Memory B cell (primary cell): ENCODE measurements at regions not wholly inside any gene's neighbourhood (a gene's known extent, or its start where the extent isn't known, plus 50 kb on each side); places are given as distances from the start of the nearest gene placed in this dataset.
"Not testable (repeated sequence)": the region's sequence is repeated elsewhere in the genome, so short reads cannot be mapped to it uniquely, and the experiment has no call there.

Experiments used
- ATAC-seq: fragments of 150-1000 bp; cut with Tn5 transposase; 2 replicates; pipeline ENCODE4 v1.10.0; 2021; ENCODE audit warnings: low read depth, mild to moderate bottlenecking, moderate library complexity
- DNase-seq, 2 donors: peaks; one replicate each; pipeline ENCODE4 v3.0.0; 2022; ENCODE audit warnings: low spot score in 2 of 2
- H3K27ac Mint-ChIP-seq: one replicate; pipeline ENCODE4 v1.8.0; 2022; ENCODE audit warnings: mild to moderate bottlenecking, moderate library complexity, mixed read lengths
- H3K27me3 Mint-ChIP-seq: one replicate; pipeline ENCODE4 v1.8.0; 2022; ENCODE audit warnings: mixed read lengths
- H3K36me3 Mint-ChIP-seq: one replicate; pipeline ENCODE4 v1.8.0; 2022; ENCODE audit warnings: mild to moderate bottlenecking, mixed read lengths
- H3K4me1 Mint-ChIP-seq: one replicate; pipeline ENCODE4 v1.8.0; 2022; ENCODE audit warnings: mixed read lengths
- H3K4me3 Mint-ChIP-seq: one replicate; pipeline ENCODE4 v1.8.0; 2022; ENCODE audit warnings: mild to moderate bottlenecking, moderate library complexity, mixed read lengths
- H3K9me3 Mint-ChIP-seq: one replicate; pipeline ENCODE4 v1.8.0; 2022; ENCODE audit warnings: mixed read lengths

- not testable (repeated sequence) for H3K4me1 Mint-ChIP-seq, H3K4me3 Mint-ChIP-seq, H3K36me3 Mint-ChIP-seq, H3K27me3 Mint-ChIP-seq, DNase-seq, ATAC-seq, H3K9me3 Mint-ChIP-seq, H3K27ac Mint-ChIP-seq
Measured at GRCh38 chr10:129066529-129066928, 400.5 kb upstream of the MGMT start.

GRCh38 chr10:129071411-129071810 lies 395.6 kb upstream of the MGMT start:
- H3K9me3 Mint-ChIP-seq, H3K4me1 Mint-ChIP-seq, H3K27ac Mint-ChIP-seq, H3K27me3 Mint-ChIP-seq, DNase-seq, H3K36me3 Mint-ChIP-seq, H3K4me3 Mint-ChIP-seq, ATAC-seq: not testable (repeated sequence)

DNA sequence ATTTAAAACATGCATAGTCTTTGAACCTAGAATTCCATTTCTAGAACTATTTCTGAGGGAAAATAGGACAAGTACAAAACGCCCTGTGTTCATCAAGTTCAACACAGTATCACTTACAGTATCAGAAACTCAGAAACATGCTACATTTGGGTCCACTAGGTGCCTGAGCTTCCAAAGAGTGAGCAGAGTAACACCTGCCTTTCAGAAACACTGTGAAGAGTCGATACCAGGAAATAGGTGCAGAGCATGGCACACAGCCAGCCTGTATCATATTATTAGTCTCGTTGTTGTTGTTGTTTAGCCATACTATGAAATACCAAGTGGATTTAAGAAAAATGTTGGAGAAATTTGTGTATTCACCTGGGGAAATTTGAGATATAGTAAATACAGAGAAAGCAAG lies 392.1 kb upstream of the MGMT start:
- no peaks in the 10 kb centered on the region for H3K27me3 Mint-ChIP-seq
- ATAC-seq, result no peak
- H3K4me3 Mint-ChIP-seq, result no peak overlapping the region

DNA sequence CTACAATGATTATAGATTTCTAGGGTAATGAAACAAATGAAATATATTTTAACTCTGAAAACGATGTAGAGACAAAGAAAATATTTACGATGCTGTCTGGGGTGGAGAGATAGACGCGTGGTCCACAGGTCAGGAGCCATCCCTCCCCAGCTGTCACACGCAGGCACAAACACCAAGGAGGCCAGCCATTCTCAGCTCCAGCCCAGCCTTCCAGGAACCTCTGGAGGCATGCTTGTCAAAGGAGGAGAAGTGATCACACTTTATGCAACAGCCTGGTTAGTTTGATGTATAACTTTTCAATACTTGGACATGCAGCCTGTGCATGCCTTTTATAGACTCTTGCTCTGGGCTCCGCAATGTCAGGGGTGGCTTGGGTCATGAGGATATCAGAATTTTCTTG lies 391.5 kb upstream of the MGMT start:
- no peaks in the 10 kb centered on the region for H3K4me1 Mint-ChIP-seq
- H3K27ac Mint-ChIP-seq, result no peak overlapping the region
- H3K9me3 Mint-ChIP-seq, result peaks cover 5% of the 10 kb centered on the region
- H3K27me3 Mint-ChIP-seq, result peaks cover 1% of the 10 kb centered on the region
- H3K36me3 Mint-ChIP-seq, result no peaks in the 10 kb centered on the region
- ATAC-seq (no peak), DNase-seq (no peak)
- H3K4me3 Mint-ChIP-seq, result no peak overlapping the region

More for the DNA sequence above, 392.1 kb upstream of the MGMT start:
- DNase-seq, result no peak
- no peak overlapping the region for H3K27ac Mint-ChIP-seq
- H3K36me3 Mint-ChIP-seq, result no peaks in the 10 kb centered on the region
- H3K4me1 Mint-ChIP-seq, result no peaks in the 10 kb centered on the region
- H3K9me3 Mint-ChIP-seq, result no peaks in the 10 kb centered on the region

- H3K9me3 Mint-ChIP-seq, result peaks cover 8% of the 10 kb centered on the region
- H3K27ac Mint-ChIP-seq, result no peak overlapping the region
- DNase-seq, result no peak
- no peak overlapping the region for H3K4me3 Mint-ChIP-seq
- ATAC-seq, result no peak
- H3K4me1 Mint-ChIP-seq, result no peaks in the 10 kb centered on the region
- peaks cover 1% of the 10 kb centered on the region for H3K27me3 Mint-ChIP-seq
- H3K36me3 Mint-ChIP-seq, result no peaks in the 10 kb centered on the region
Measured at GRCh38 chr10:129075927-129076326, 391.1 kb upstream of the MGMT start.

DNA sequence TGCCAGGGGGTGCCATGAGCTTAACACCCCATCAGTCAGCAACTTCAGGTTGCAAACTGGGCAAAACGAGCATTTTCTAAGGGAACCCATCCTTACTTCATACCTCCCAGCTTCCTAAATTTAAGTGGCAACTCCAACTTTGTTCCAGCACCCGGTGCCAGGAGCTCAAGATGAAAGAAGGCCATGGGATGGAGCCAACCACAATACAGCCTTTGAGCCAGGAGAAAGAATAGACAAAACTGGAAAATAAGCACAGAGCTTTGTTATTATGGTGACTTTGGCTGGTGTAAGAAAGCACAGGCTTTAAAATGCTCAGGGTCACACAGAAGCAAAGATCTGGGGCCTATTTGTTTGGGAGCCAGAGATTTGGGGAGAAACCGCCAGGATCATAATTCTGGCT lies 388.7 kb upstream of the MGMT start:
- no peak overlapping the region for H3K27ac Mint-ChIP-seq
- ATAC-seq, result no peak
- peaks cover 1% of the 10 kb centered on the region for H3K27me3 Mint-ChIP-seq
- no peak overlapping the region for H3K4me3 Mint-ChIP-seq
- DNase-seq, result no peak
- H3K9me3 Mint-ChIP-seq, result peaks cover 10% of the 10 kb centered on the region
- no peaks in the 10 kb centered on the region for H3K4me1 Mint-ChIP-seq
- no peaks in the 10 kb centered on the region for H3K36me3 Mint-ChIP-seq

- H3K4me3 Mint-ChIP-seq, result no peak overlapping the region
- no peak overlapping the region for H3K27ac Mint-ChIP-seq
- ATAC-seq (no peak), DNase-seq (no peak)
- peaks cover 1% of the 10 kb centered on the region for H3K27me3 Mint-ChIP-seq
- peaks cover 10% of the 10 kb centered on the region for H3K9me3 Mint-ChIP-seq
- no peaks in the 10 kb centered on the region for H3K4me1 Mint-ChIP-seq
- no peaks in the 10 kb centered on the region for H3K36me3 Mint-ChIP-seq
Measured at GRCh38 chr10:129078746-129079145, 388.3 kb upstream of the MGMT start.

DNA sequence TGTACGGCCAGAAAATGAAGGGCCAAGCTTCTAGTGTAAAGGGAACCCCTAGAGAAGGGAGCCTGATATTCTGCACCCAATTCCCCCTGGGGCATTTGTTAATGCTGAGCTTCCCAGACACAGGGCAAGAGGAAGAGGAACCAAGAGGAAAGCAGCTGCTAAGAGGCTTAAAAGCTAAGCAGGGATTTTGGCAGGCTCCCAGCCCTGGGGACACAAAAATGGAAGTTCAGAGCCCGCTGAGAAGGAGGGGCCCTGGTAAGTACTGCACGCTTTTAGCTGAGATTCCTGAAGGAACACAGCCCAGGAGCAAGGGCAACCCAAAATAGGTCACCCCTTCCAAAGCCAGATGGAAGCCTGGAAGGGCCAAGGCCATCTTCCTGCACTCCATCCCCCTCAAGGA lies 387.3 kb upstream of the MGMT start:
- no peaks in the 10 kb centered on the region for H3K4me1 Mint-ChIP-seq
- no peaks in the 10 kb centered on the region for H3K36me3 Mint-ChIP-seq
- no peak for DNase-seq
- peaks cover 1% of the 10 kb centered on the region for H3K27me3 Mint-ChIP-seq
- no peak overlapping the region for H3K4me3 Mint-ChIP-seq
- no peak overlapping the region for H3K27ac Mint-ChIP-seq
- H3K9me3 Mint-ChIP-seq, result peaks cover 10% of the 10 kb centered on the region
- no peak for ATAC-seq

GRCh38 chr10:129085811-129086210 lies 381.2 kb upstream of the MGMT start:
- no peak overlapping the region for H3K27ac Mint-ChIP-seq
- no peak overlapping the region for H3K4me3 Mint-ChIP-seq
- ATAC-seq (no peak), DNase-seq (no peak)
- H3K4me1 Mint-ChIP-seq, result no peaks in the 10 kb centered on the region
- H3K36me3 Mint-ChIP-seq, result no peaks in the 10 kb centered on the region
- H3K9me3 Mint-ChIP-seq, result peaks cover 4% of the 10 kb centered on the region
- no peaks in the 10 kb centered on the region for H3K27me3 Mint-ChIP-seq

- peaks cover 1% of the 10 kb centered on the region for H3K9me3 Mint-ChIP-seq
- DNase-seq, result no peak
- H3K4me3 Mint-ChIP-seq, result no peak overlapping the region
- no peak overlapping the region for H3K27ac Mint-ChIP-seq
- ATAC-seq, result no peak
- no peaks in the 10 kb centered on the region for H3K27me3 Mint-ChIP-seq
- no peaks in the 10 kb centered on the region for H3K4me1 Mint-ChIP-seq
- H3K36me3 Mint-ChIP-seq, result no peaks in the 10 kb centered on the region
Measured at GRCh38 chr10:129089341-129089740, 377.7 kb upstream of the MGMT start.

DNA sequence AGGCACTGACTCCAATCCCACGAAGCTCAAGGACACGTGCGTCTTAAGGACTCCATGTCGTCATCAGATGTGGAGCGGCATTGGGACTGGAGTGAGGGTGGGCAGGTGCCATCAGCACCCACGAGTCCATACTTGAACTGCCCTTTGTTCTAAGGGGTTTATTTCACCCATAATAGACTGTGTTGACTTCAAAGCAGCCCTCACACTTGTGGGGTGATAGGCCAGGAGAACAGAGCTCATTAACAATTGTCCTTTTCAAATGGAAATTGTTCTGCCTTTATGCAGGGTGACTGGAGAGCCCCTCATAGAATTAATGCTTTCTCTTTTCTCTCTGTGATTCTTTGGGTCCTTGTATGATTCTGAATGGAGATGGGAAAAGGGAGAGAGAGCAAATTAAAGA lies 376.9 kb upstream of the MGMT start:
- H3K36me3 Mint-ChIP-seq, result no peaks in the 10 kb centered on the region
- no peak overlapping the region for H3K4me3 Mint-ChIP-seq
- no peaks in the 10 kb centered on the region for H3K27me3 Mint-ChIP-seq
- ATAC-seq, result no peak
- H3K27ac Mint-ChIP-seq, result no peak overlapping the region
- DNase-seq, result no peak
- H3K9me3 Mint-ChIP-seq, result peaks cover 1% of the 10 kb centered on the region
- H3K4me1 Mint-ChIP-seq, result no peaks in the 10 kb centered on the region

DNA sequence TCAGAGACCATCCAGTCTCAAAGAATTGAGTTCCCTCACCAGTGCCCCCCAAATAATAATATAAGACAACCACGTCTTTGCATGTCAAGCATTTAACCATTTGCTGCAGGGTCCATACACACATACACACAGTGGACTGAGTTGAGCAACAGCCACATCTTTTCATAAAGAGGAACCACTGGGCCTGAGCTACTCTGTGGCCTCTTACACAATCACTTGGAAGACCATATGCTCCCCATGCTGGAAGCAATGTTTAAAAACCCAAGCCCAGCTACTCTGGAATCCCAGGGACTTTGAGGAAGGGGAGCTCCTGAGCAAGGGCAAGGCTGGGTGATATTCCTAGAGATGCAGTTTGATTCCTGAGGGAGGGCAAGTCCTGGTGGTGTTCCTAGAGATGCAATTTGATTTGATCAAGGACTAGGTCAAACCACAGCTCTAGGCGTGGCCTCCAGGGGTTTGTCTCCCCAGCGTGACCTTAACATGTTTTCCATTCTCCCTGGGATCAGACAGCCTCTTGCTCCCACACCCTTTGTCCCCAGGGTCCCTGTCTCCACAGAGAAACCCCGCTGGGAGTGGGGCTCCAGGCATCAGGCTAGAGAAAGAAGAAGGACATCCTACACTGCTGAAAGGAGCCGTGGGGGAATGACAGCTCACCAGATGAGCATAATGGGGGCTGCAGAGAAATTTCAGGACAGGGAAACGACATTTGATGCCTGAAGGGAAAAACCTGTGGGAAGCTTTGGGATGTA lies 376.2 kb upstream of the MGMT start:
- no peaks in the 10 kb centered on the region for H3K4me1 Mint-ChIP-seq
- ATAC-seq, result no peak
- H3K9me3 Mint-ChIP-seq, result peaks cover 1% of the 10 kb centered on the region
- H3K36me3 Mint-ChIP-seq, result no peaks in the 10 kb centered on the region
- H3K27ac Mint-ChIP-seq, result no peak overlapping the region
- no peaks in the 10 kb centered on the region for H3K27me3 Mint-ChIP-seq
- no peak for DNase-seq
- H3K4me3 Mint-ChIP-seq, result no peak overlapping the region

DNA sequence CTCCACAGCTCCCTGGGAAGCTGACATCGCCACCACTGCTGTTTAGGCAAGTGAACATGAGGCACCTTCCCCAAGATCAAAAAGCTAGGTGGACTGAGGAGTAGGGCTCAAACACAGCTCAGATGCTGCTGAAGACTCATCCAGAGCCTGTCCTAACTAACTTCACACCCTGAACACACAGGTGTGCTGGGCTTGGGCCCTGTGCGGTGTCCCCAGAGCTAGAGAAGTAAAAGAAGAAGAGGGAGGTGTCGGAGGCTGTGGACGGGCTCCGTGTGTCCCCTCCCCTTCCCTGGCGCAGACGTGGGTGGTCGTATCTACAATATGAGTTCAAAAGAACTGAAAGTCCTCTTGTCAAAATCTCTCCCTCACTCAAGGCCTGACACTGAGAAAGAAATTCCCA lies 373.4 kb upstream of the MGMT start:
- Mint-ChIP-seq H3K4me1 (no peaks in the 10 kb centered on the region), H3K27ac (no peak overlapping the region), H3K4me3 (no peak overlapping the region), H3K9me3 (no peaks in the 10 kb centered on the region), H3K27me3 (no peaks in the 10 kb centered on the region), H3K36me3 (no peaks in the 10 kb centered on the region)
- no peak for ATAC-seq
- no peak for DNase-seq

- DNase-seq (no peak), ATAC-seq (no peak)
- Mint-ChIP-seq H3K27ac (no peak overlapping the region), H3K4me1 (no peaks in the 10 kb centered on the region), H3K9me3 (no peaks in the 10 kb centered on the region), H3K27me3 (no peaks in the 10 kb centered on the region), H3K36me3 (no peaks in the 10 kb centered on the region), H3K4me3 (no peak overlapping the region)
Measured at GRCh38 chr10:129094233-129094632, 372.8 kb upstream of the MGMT start.

GRCh38 chr10:129094861-129095260 lies 372.2 kb upstream of the MGMT start:
- H3K4me1 Mint-ChIP-seq, result no peaks in the 10 kb centered on the region
- no peak overlapping the region for H3K4me3 Mint-ChIP-seq
- no peak overlapping the region for H3K27ac Mint-ChIP-seq
- no peaks in the 10 kb centered on the region for H3K9me3 Mint-ChIP-seq
- ATAC-seq (no peak), DNase-seq (no peak)
- H3K36me3 Mint-ChIP-seq, result no peaks in the 10 kb centered on the region
- no peaks in the 10 kb centered on the region for H3K27me3 Mint-ChIP-seq
